Epithelial cell of esophagus (primary cell): ENCODE measurements at regions not wholly inside any gene's neighbourhood (a gene's known extent, or its start where the extent isn't known, plus 50 kb on each side); places are given as distances from the start of the nearest gene placed in this dataset.

Experiments used
- DNase-seq: peaks from one replicate; pipeline ENCODE4 v3.0.0; 2010; ENCODE audit warnings: low read depth
- H3K4me3 ChIP-seq: 2 replicates; pipeline ENCODE4 v1.5.1; 2011; ENCODE audit warnings: mild to moderate bottlenecking, low read length, control low read depth
- CTCF ChIP-seq: IDR thresholded peaks from 2 replicates; pipeline ENCODE4 v1.5.1; 2011; ENCODE audit warnings: low read depth, mild to moderate bottlenecking, low read length, control low read depth, inconsistent platforms; ENCODE audit not compliant: insufficient read depth; ENCODE audit errors: missing control alignments

DNA sequence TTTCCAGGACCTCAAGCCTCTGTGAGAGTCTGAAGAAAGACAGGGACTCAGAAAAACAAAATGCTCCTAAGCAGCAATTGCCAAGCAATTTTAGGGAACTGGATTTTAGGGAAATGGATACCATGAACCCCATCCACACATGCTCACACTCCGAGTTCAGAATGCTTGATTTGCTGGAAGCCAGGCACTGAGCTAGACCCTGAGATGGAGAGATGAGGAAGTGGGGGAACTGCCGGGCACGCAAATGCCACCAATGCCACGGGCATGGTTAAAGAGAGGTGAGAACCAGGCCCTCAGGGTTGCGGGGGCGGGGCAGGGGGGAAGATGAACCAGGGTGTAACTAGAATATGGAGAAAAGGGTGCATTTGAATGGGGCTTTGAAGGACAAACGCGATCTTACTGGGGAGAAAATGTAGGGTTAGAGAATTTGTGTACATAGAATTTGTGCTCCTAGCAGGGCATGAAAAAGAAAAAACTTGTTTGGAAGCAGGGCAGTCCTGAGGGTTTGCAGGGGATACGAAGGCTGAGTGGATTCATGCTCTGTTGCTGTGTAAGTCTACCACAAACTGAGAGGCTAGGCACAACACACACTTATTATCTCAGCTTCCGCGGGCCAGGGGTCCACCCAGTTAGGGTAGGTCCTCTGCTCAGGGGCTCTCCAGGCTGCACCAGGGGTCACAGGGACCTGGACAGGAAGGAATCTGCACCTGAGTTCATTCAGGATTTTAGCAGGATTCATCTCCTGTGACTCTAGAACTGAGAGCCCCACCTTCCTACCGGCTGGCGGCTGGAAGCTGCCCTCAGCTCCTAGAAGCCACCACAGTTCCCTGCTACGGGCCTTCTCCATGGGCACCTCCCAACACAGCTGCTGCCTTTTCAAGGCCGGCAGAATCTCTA, 108.0 kb downstream of the SNX5 start:
- no peak overlapping the region for H3K4me3 ChIP-seq
- DNase-seq = no peak
- no peak for TF ChIP-seq CTCF

DNA sequence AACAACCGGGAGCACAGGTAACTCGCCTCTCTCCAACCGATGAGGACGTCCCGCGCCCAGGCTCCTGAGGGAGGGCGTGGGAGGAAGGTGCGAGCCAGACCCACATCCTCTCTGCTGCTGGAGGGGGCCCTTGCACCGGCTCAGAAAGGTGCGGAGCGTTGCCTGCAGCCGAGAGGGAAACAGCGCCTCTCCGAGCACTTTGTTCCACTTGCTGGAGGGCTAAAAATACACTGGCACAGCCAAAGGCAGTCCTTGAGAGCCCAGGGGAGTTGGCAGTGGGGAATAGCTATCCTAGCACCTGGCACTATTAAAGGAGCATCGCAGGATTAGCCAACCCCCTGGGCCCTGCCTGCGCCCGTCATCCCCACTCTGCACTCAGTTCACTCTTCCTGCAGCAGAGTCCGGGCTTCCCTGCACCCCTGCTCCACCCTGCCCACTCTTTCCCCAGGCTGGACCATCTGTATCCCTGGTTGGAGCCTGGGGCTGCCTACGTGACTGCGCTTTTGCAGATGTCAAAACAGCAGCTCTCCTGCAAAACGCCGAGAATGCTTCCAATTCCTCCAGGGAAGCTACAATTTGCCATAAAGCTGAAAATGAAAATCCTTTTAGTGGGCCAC, 108.9 kb downstream of the SNX5 start:
- no peak for DNase-seq
- TF ChIP-seq CTCF = no peak
- no peak overlapping the region for H3K4me3 ChIP-seq

DNA sequence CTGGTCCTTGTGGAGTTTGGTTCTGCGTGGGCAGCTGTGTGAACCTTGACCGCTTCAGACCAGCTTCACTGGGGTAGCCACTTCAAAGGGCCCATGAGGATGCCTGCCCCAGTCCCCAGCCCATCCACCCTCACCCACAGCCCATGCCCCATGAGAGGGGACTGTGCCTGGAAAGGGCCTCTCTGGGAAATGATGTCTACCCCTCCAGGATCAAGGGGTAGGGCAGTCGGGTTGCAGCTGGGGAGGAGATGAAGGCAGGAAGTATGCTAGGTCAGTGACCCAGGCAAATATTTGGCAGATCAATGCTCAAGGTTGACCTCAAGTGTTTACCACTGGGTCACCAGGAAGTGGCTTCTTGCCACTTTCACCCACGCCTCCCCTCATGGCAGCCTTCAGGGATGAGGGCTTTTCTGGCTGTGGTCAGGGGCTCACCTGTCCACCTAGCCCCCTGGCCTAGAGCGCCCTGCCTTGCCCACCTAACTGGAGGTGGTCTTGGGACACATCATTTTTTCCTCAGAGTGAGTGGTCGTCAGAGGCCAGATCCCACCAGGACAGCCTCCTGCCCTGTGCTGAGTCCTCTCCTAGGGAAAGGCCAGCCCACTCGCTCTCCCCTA, 109.5 kb downstream of the SNX5 start:
- TF ChIP-seq CTCF = no peak
- no peak for DNase-seq
- H3K4me3 ChIP-seq = no peak overlapping the region

DNA sequence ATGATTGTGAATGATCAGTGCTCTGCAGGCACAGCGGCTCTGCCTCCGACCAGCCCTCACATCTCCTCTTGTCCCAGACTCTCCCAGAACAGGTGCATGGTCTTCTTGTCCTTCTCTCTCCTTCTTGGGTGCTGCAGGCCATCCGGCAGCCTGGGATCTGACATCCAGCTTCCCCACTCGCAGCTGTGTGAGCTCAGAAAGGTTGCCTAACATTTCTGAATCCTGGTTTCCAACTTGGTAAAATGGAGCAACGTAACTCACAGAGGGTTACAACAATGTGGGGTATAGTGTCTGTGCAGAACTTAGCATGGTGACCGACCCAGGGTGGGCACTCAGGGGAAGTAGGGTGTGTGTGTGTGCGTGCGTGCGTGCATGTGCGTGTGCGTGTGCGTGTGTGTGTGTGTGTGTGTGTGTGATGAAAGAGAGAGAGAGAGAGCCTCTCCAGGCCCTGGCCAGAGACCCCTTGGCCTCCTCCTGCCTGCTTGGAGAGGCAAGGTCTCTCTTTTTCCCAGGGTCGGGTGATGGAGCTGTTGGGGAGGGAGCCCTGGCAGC, 110.1 kb downstream of the SNX5 start:
- no peak for TF ChIP-seq CTCF
- DNase-seq = no peak
- no peak overlapping the region for H3K4me3 ChIP-seq

DNA sequence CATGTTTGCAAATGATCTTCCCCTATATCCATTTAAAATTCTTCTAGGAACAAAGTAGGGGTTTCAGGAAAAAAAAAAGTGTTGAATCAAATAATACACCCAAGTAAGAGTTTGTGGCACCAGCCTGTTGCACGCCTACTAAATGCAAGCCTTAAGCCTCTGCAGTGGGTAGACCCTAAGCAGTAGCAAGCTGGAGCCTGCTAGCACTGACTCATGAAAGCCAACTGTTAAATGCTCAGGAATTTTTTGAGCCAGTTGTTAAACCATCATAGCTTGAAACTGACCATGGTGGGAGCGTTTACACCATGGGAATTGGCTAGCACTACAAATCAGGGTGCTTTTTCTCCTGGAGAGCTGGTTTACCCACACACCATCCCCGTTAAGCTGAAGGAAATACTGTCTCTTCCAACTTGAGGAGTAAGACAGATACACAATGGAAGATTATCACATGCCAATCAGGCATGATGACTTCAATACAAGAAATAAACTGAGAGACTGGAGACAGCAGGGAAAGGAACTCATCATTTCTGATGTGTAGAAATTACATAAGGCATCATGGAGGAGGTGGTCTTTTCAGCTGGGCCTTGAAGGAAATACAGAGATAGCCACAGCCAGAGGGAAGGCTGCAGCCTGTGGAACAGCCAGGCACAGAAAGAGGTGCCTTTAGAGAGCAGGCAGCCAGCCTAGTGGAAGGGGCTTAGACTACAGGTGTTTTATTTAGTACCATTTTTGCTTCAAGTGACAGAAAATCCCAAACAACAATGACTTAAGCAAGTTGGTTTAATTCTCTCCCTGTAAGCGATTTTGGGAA, 110.8 kb downstream of the SNX5 start:
- no peak overlapping the region for H3K4me3 ChIP-seq
- TF ChIP-seq CTCF = no peak
- peak; percentile 86 for DNase-seq

- no peak for TF ChIP-seq CTCF
- DNase-seq = no peak
- no peak overlapping the region for H3K4me3 ChIP-seq
Measured at GRCh38 chr20:17856837-17857605, 111.6 kb downstream of the SNX5 start.
